ENCODE measurements at regions not wholly inside any gene's neighbourhood (a gene's known extent, or its start where the extent isn't known, plus 50 kb on each side); places are given as distances from the start of the nearest gene placed in this dataset.

DNA sequence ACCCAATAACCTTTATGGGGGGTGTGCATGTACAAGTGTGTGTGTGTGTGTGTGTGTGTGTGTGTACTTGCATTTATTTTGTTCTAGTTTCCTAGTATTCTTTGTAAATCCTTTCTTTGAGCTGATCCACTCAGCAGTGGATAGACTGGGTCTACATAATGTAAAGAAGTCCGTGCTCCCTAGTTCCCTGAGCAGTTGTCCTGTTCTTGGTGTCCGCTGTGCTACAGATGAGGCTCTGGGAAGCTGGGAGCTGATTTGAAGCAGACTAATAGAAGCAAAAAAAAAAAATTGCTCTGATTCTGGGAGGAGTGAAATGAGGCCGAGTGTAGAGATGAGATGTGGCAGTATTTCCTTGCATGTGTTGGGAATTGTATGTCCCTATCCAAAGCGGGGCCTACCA is 150.4 kb upstream of the WSCD2 start:
- H3K4me3 ChIP-seq (replicated peaks; ENCODE audit: low read depth, low read length): no peak overlapping the region
- no peak for DNase-seq (ENCODE audit: extremely low read depth, low read depth)
- TF ChIP-seq, protein P1, sequence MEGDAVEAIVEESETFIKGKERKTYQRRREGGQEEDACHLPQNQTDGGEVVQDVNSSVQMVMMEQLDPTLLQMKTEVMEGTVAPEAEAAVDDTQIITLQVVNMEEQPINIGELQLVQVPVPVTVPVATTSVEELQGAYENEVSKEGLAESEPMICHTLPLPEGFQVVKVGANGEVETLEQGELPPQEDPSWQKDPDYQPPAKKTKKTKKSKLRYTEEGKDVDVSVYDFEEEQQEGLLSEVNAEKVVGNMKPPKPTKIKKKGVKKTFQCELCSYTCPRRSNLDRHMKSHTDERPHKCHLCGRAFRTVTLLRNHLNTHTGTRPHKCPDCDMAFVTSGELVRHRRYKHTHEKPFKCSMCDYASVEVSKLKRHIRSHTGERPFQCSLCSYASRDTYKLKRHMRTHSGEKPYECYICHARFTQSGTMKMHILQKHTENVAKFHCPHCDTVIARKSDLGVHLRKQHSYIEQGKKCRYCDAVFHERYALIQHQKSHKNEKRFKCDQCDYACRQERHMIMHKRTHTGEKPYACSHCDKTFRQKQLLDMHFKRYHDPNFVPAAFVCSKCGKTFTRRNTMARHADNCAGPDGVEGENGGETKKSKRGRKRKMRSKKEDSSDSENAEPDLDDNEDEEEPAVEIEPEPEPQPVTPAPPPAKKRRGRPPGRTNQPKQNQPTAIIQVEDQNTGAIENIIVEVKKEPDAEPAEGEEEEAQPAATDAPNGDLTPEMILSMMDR (IDR thresholded peaks at IDR 0.05; ENCODE audit: low read depth, low read length, missing control alignments): no peak

DNA sequence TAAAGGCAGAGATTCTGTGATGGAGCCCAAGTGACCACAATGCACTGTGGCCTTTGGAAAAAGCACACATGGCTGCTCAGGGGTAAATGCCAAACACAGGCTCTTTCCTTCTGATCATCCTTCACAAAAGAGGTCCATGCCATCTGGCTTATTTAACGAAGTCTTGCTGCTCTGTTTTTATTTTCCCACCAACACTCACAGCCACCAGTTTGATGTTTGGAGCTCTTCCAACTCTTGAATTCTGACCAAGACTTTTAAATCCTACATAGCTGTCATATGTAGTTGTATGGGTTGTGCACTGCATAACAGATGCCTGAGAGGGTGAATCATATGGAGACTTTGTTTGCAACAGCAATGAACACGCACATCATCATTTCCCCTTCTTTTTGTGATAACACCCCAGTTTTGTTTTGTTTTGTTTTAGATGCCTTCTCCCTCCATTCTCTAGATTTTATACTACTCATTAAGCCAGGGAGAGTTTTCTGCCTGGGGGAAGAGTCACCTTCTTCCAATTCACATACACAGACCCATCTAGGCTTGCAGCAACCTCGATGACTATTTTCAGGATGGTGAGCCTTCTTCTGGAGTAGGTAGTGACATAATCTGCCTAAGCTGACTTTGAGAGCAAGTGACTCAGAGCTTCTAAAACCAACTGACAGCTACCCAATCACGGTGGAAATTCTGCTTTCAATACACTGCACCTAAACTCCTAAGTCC is 145.2 kb upstream of the WSCD2 start:
- no peak for DNase-seq (ENCODE audit: extremely low read depth, low read depth)
- H3K4me3 ChIP-seq (replicated peaks; ENCODE audit: low read depth, low read length): no peak overlapping the region
- TF ChIP-seq, protein P1 (IDR thresholded peaks at IDR 0.05; ENCODE audit: low read depth, low read length, missing control alignments): no peak

DNA sequence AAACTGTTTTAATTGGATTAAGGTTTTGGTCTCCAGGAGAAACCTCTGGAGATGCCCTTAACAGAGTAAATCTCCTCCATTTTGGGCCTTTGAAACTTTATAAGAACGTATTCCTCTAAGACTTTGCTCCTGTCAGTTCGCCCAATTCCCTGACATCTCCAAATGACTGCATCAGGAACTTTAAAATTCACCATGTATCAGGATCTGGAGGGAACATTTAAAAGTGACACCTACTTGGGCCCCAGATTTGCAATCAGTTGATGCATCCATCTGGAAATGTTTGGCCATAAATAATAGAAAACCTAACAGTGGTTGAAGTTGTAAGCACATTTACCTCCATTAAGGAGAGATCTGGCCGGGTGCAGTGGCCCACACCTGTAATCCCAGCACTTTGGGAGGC is 144.1 kb upstream of the WSCD2 start:
- no peak for DNase-seq (ENCODE audit: extremely low read depth, low read depth)
- TF ChIP-seq, protein P1 (IDR thresholded peaks at IDR 0.05; ENCODE audit: low read depth, low read length, missing control alignments): no peak
- H3K4me3 ChIP-seq (replicated peaks; ENCODE audit: low read depth, low read length): no peak overlapping the region

DNA sequence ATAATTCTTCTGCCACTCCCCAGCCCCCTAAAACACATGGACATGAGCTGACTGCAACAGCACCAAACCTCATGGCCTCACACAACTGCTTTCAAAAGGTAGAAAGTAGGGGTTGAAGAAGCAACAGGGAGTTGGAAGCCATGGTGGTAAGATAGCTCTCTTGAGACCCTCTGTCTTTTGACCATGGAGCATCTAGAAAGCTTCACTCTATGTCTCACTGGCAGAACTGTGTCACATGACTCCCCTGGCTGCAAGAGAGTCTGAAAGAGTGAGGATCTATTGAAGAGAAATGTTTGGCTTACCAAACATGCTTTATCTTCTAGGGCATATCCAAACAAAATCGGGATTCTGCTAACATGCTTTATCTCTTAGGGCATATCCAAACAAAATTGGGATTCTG is 142.9 kb upstream of the WSCD2 start:
- DNase-seq (ENCODE audit: extremely low read depth, low read depth): no peak
- no peak overlapping the region for H3K4me3 ChIP-seq (replicated peaks; ENCODE audit: low read depth, low read length)
- TF ChIP-seq, protein P1 (IDR thresholded peaks at IDR 0.05; ENCODE audit: low read depth, low read length, missing control alignments): no peak

DNA sequence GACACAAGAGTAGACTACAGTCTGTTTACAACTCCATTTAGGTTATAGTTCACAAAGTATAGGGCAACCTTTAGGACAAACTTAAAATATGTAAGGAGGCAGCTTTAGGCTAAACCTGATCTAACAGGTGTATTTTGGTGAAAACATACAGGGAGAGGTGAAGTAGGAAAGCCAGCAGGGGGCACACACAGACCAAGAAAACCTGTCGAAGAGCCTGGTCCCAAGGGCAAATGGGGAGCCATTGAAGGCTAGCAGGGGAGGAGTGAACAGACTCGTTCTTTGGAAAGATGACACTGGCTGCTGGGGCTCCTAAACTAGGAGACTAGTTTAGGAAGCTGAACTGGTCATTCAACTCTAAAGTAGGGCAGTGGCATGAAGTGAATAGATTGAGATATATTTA is 138.8 kb upstream of the WSCD2 start:
- TF ChIP-seq, protein P1 (IDR thresholded peaks at IDR 0.05; ENCODE audit: low read depth, low read length, missing control alignments): peak; percentile 19
- DNase-seq (ENCODE audit: extremely low read depth, low read depth): no peak
- H3K4me3 ChIP-seq (replicated peaks; ENCODE audit: low read depth, low read length): no peak overlapping the region

DNA sequence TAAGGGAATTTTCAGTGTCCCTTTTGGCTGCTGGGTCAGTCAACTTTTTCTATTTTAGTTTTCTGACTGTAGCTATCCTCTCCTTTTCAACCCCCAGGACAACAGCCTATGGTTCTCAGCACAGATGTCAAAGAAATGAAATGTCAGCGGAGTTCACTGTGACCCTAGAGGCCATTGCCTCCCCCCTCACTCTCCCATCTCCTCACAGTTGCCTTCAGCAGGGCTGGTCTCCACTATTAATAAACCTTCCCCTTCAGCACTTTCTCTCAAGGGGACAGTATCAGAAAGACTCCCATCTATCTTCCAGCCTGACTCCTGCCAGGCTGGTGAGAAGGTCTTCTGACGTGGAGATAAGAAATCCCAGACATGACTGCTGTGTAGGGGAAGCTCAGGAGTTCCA is 137.1 kb upstream of the WSCD2 start:
- TF ChIP-seq, protein P1 (IDR thresholded peaks at IDR 0.05; ENCODE audit: low read depth, low read length, missing control alignments): no peak
- DNase-seq (ENCODE audit: extremely low read depth, low read depth): no peak
- H3K4me3 ChIP-seq (replicated peaks; ENCODE audit: low read depth, low read length): no peak overlapping the region

Data from HFF-Myc (cell line).